GM23338 (cell line): ENCODE measurements at regions not wholly inside any gene's neighbourhood (a gene's known extent, or its start where the extent isn't known, plus 50 kb on each side); places are given as distances from the start of the nearest gene placed in this dataset.

Experiments used
- CTCF ChIP-seq, 2 experiments: fragments of 200-600 bp in 1 of 2; sonication (generic) in 1 of 2; conservative IDR thresholded peaks; 2 replicates each; pipeline versions ENCODE4 v1.5.1 to v1.6.1; 2016 to 2017; ENCODE audit warnings: antibody characterized with exemption in 2 of 2, low read depth in 2 of 2, mild to moderate bottlenecking in 2 of 2, moderate library complexity in 1 of 2
- POLR2AphosphoS5 ChIP-seq: IDR thresholded peaks from 2 replicates; pipeline ENCODE4 v1.6.1; 2016; ENCODE audit warnings: antibody characterized with exemption, low read depth

GRCh38 chr17:79504181-79504605, 106.7 kb downstream of the RBFOX3 start:
- TF ChIP-seq CTCF (conservative IDR thresholded peaks at IDR 0.05; ENCODE audit: low read depth in 2 of 2): peak in 1 of 2 experiments; percentile 30; a peak in 2 of 4 replicates
- TF ChIP-seq POLR2AphosphoS5: no peak
